HL-60 (cell line): ENCODE measurements at regions not wholly inside any gene's neighbourhood (a gene's known extent, or its start where the extent isn't known, plus 50 kb on each side); places are given as distances from the start of the nearest gene placed in this dataset.

Experiments used
- CTCF ChIP-seq: IDR thresholded peaks from one replicate; pipeline ENCODE4 v1.5.1; 2011; ENCODE audit warnings: low read length, control low read depth, inconsistent platforms; ENCODE audit not compliant: insufficient read depth
- GABPA ChIP-seq: IDR thresholded peaks from 2 replicates; pipeline ENCODE4 v1.6.1; 2012; ENCODE audit warnings: low read depth
- POLR2AphosphoS5 ChIP-seq: IDR thresholded peaks from 2 replicates; pipeline ENCODE4 v1.6.1; 2012; ENCODE audit warnings: low read depth
- REST ChIP-seq: IDR thresholded peaks from 2 replicates; pipeline ENCODE4 v1.6.1; 2012; ENCODE audit warnings: low read depth; ENCODE audit not compliant: insufficient replicate concordance

- TF ChIP-seq CTCF (no peak), POLR2AphosphoS5 (no peak), REST (no peak), GABPA (no peak)
Observed at GRCh38 chr3:99218468-99218867, 317.0 kb upstream of the DCBLD2 start.
